Sigmoid colon (tissue), 3 donors: ENCODE measurements at regions not wholly inside any gene's neighbourhood (a gene's known extent, or its start where the extent isn't known, plus 50 kb on each side); places are given as distances from the start of the nearest gene placed in this dataset.

Experiments used
- POLR2A ChIP-seq, 2 donors: fragments of 450-650 bp; IDR thresholded peaks; one replicate each; pipeline ENCODE4 v1.6.1; 2016; ENCODE audit warnings: antibody characterized with exemption in 2 of 2, mild to moderate bottlenecking in 2 of 2, moderate library complexity in 2 of 2
- TF ChIP-seq, protein P1 (sequence below), 4 experiments: fragments of 450-650 bp in 3 of 4; fragments of 200-600 bp in 1 of 4; IDR thresholded peaks; one replicate each; pipeline ENCODE4 v1.5.1; 2016 to 2019; ENCODE audit warnings: antibody characterized with exemption in 4 of 4, mild to moderate bottlenecking in 3 of 4, moderate library complexity in 2 of 4

- no peak for TF ChIP-seq POLR2A (IDR thresholded peaks at IDR 0.05)
- TF ChIP-seq, protein P1, sequence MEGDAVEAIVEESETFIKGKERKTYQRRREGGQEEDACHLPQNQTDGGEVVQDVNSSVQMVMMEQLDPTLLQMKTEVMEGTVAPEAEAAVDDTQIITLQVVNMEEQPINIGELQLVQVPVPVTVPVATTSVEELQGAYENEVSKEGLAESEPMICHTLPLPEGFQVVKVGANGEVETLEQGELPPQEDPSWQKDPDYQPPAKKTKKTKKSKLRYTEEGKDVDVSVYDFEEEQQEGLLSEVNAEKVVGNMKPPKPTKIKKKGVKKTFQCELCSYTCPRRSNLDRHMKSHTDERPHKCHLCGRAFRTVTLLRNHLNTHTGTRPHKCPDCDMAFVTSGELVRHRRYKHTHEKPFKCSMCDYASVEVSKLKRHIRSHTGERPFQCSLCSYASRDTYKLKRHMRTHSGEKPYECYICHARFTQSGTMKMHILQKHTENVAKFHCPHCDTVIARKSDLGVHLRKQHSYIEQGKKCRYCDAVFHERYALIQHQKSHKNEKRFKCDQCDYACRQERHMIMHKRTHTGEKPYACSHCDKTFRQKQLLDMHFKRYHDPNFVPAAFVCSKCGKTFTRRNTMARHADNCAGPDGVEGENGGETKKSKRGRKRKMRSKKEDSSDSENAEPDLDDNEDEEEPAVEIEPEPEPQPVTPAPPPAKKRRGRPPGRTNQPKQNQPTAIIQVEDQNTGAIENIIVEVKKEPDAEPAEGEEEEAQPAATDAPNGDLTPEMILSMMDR (IDR thresholded peaks at IDR 0.05): no peak
These were observed 260.3 kb downstream of the SLITRK6 start for GRCh38 chr13:85538957-85539356.
